OCI-LY7 (cell line): ENCODE measurements at regions not wholly inside any gene's neighbourhood (a gene's known extent, or its start where the extent isn't known, plus 50 kb on each side); places are given as distances from the start of the nearest gene placed in this dataset.

Source experiments
- BruUV-seq: library from RNA; stranded (reverse); fragments of 400-500 nt; replicated peaks from 2 replicates; lab custom pipeline; 2021; lab: Mats Ljungman, UMichigan
- CTCF ChIA-PET: fragments of 300-600 bp; sonication (Branson Sonifier 250); formaldehyde crosslinking; loops from one replicate; lab custom pipeline; 2022; ENCODE audit warnings: antibody characterized with exemption; ENCODE audit not compliant: unreplicated experiment; lab: Charles Lee
- POLR2A ChIA-PET: fragments of 300-600 bp; sonication (Branson Sonifier 250); formaldehyde crosslinking; loops from one replicate; lab custom pipeline; 2022; ENCODE audit warnings: antibody characterized with exemption; lab: Charles Lee
- DNase-seq: peaks from one replicate; pipeline ENCODE4 v3.0.0-alpha.2; 2015; ENCODE audit warnings: low spot score
- H2AFZ ChIP-seq: fragments of 200-600 bp; sonication (generic), shearing (Covaris generic); 2 replicates; pipeline ENCODE4 v1.6.1; 2014; ENCODE audit warnings: mild to moderate bottlenecking, antibody characterized with exemption, low read length, moderate library complexity
- H3K27ac ChIP-seq: fragments of 200-600 bp; sonication (generic); 2 replicates; pipeline ENCODE4 v1.5.1; 2014; ENCODE audit warnings: mixed run types, low read depth, mild to moderate bottlenecking, moderate library complexity, low read length, inconsistent platforms; ENCODE audit not compliant: poor library complexity, severe bottlenecking
- H3K36me3 ChIP-seq: fragments of 200-600 bp; sonication (generic); 2 replicates; pipeline ENCODE4 v1.6.1; 2014; ENCODE audit warnings: mild to moderate bottlenecking, antibody characterized with exemption, low read length, moderate library complexity, mixed read lengths; ENCODE audit not compliant: insufficient read depth
- H3K4me1 ChIP-seq: fragments of 200-600 bp; sonication (generic); 2 replicates; pipeline ENCODE4 v1.5.1; 2014; ENCODE audit warnings: mild to moderate bottlenecking, low read length; ENCODE audit not compliant: insufficient read depth, poor library complexity, severe bottlenecking
- H3K4me2 ChIP-seq: fragments of 200-600 bp; sonication (generic); 2 replicates; pipeline ENCODE4 v1.6.1; 2014; ENCODE audit warnings: mild to moderate bottlenecking, low read length
- H3K4me3 ChIP-seq: fragments of 200-600 bp; sonication (generic); 2 replicates; pipeline ENCODE4 v1.5.1; 2014; ENCODE audit warnings: mild to moderate bottlenecking, low read depth, low read length; ENCODE audit not compliant: poor library complexity, severe bottlenecking
- H3K79me2 ChIP-seq: fragments of 200-600 bp; sonication (generic); 2 replicates; pipeline ENCODE4 v1.6.1; 2016; ENCODE audit warnings: low read depth, mild to moderate bottlenecking, low read length, moderate library complexity, mixed read lengths; ENCODE audit not compliant: insufficient read depth
- H3K9me2 ChIP-seq: fragments of 200-600 bp; sonication (generic); 2 replicates; pipeline ENCODE4 v1.6.1; 2016; ENCODE audit warnings: mild to moderate bottlenecking, low read length, mixed read lengths; ENCODE audit not compliant: insufficient read depth
- H3K9me3 ChIP-seq: fragments of 200-600 bp; sonication (generic); 2 replicates; pipeline ENCODE4 v1.6.1; 2014; ENCODE audit warnings: mild to moderate bottlenecking, mixed run types, low read length, mixed read lengths
- H4K20me1 ChIP-seq: fragments of 200-600 bp; sonication (generic); 2 replicates; pipeline ENCODE4 v1.6.1; 2014; ENCODE audit warnings: mild to moderate bottlenecking, antibody characterized with exemption, low read length, moderate library complexity, mixed read lengths; ENCODE audit not compliant: insufficient read depth
- CTCF ChIP-seq: fragments of 200-600 bp; sonication (generic); conservative IDR thresholded peaks from 2 replicates; pipeline ENCODE4 v1.5.1; 2014; ENCODE audit warnings: mild to moderate bottlenecking, antibody characterized with exemption, low read length, moderate library complexity, mixed read lengths
- EZH2phosphoT487 ChIP-seq: fragments of 200-600 bp; sonication (generic); IDR thresholded peaks from 2 replicates; pipeline ENCODE4 v1.6.1; 2018; ENCODE audit warnings: low read depth, borderline replicate concordance, mild to moderate bottlenecking, mixed run types, antibody characterized with exemption, low read length, moderate library complexity, mixed read lengths
- intact Hi-C: fragments of 100-400 bp; cut with micrococcal nuclease; formaldehyde crosslinking; loops from one replicate; pipeline ENCODE4 v1.10.0; 2022; ENCODE audit not compliant: unreplicated experiment

- CTCF ChIA-PET: no interaction called here
Observed at GRCh38 chr1:30422251-30422650, 301.1 kb downstream of the MATN1 start.

GRCh38 chr1:30420519-30421050 lies 302.8 kb downstream of the MATN1 start:
- TF ChIP-seq CTCF: no peak
- no peak for TF ChIP-seq EZH2phosphoT487
- CTCF ChIA-PET: no interaction called here
- POLR2A ChIA-PET: no interaction called here

More at GRCh38 chr1:30422251-30422650, 301.1 kb downstream of the MATN1 start:
- Histone ChIP-seq H3K79me2 (no peaks in the 10 kb centered on the region), H2AFZ (no peak overlapping the region), H3K9me3 (no peaks in the 10 kb centered on the region), H3K27ac (no peak overlapping the region), H3K4me3 (no peak overlapping the region), H4K20me1 (no peaks in the 10 kb centered on the region), H3K4me1 (no peaks in the 10 kb centered on the region), H3K4me2 (no peak overlapping the region), H3K36me3 (no peaks in the 10 kb centered on the region), H3K9me2 (no peaks in the 10 kb centered on the region)
- no peak for DNase-seq
- intact Hi-C loops: no loop called here
- POLR2A ChIA-PET: no interaction called here
- TF ChIP-seq CTCF (no peak), EZH2phosphoT487 (no peak)
- BruUV-seq: no TSS peak

GRCh38 chr1:30419831-30420230 lies 303.6 kb downstream of the MATN1 start:
- no peak overlapping the region for H3K27ac ChIP-seq
- intact Hi-C loops: no loop called here
- no peaks in the 10 kb centered on the region for H4K20me1 ChIP-seq
- H2AFZ ChIP-seq: no peak overlapping the region
- CTCF ChIA-PET: no interaction called here
- no peak overlapping the region for H3K4me3 ChIP-seq
- no TSS peak for BruUV-seq
- no peaks in the 10 kb centered on the region for H3K4me1 ChIP-seq
- no peaks in the 10 kb centered on the region for H3K9me2 ChIP-seq
- DNase-seq: no peak
- H3K79me2 ChIP-seq: no peaks in the 10 kb centered on the region
- no peaks in the 10 kb centered on the region for H3K9me3 ChIP-seq
- no peaks in the 10 kb centered on the region for H3K36me3 ChIP-seq
- TF ChIP-seq EZH2phosphoT487 (no peak), CTCF (no peak)
- no peak overlapping the region for H3K4me2 ChIP-seq
- POLR2A ChIA-PET: no interaction called here

More at GRCh38 chr1:30420519-30421050, 302.8 kb downstream of the MATN1 start:
- Histone ChIP-seq H3K79me2 (no peaks in the 10 kb centered on the region), H4K20me1 (no peaks in the 10 kb centered on the region), H3K36me3 (no peaks in the 10 kb centered on the region), H3K9me2 (no peaks in the 10 kb centered on the region), H3K27ac (no peak overlapping the region), H3K4me3 (no peak overlapping the region), H3K9me3 (no peaks in the 10 kb centered on the region), H2AFZ (no peak overlapping the region), H3K4me2 (no peak overlapping the region), H3K4me1 (no peaks in the 10 kb centered on the region)
- no TSS peak for BruUV-seq
- intact Hi-C loops: no loop called here
- no peak for DNase-seq
